ENCODE measurements at regions not wholly inside any gene's neighbourhood (a gene's known extent, or its start where the extent isn't known, plus 50 kb on each side); places are given as distances from the start of the nearest gene placed in this dataset.

GRCh38 chr2:120855855-120856405, 120.3 kb downstream of the GLI2 start:
- no peaks in the 10 kb centered on the region for H3K9me3 ChIP-seq (ENCODE audit: control insufficient read depth in 1 of 2, insufficient read depth in 1 of 2, low read depth in 1 of 2, low read length in 2 of 2)
- no peak overlapping the region for H3K4me2 ChIP-seq (ENCODE audit: low read length)
- H3K9ac ChIP-seq (ENCODE audit: low read length), result no peak overlapping the region
- RAD21 ChIA-PET (ENCODE audit: low non-redundant PET in 1 of 2, low total read pairs in 2 of 2, uncharacterized antibody in 2 of 2, unreplicated experiment in 2 of 2), result no interaction called here
- no peak overlapping the region for H2AFZ ChIP-seq (ENCODE audit: low read depth, low read length, poor library complexity, severe bottlenecking)
- H3K9me2 ChIP-seq (ENCODE audit: insufficient read depth), result no peaks in the 10 kb centered on the region
- no TSS peak for BruUV-seq (replicated peaks)
- H3K79me2 ChIP-seq (ENCODE audit: insufficient read depth, low read length), result no peaks in the 10 kb centered on the region
- ATAC-seq (no peak), DNase-seq (ENCODE audit: low read depth, low spot score) (no peak)
- no peak overlapping the region for H3K4me3 ChIP-seq (replicated peaks in 1 of 2; ENCODE audit: low read depth in 1 of 2, low read length in 2 of 2)
- no peak for TF ChIP-seq RAD21 (IDR thresholded peaks at IDR 0.05; ENCODE audit: low read depth)
- TF ChIP-seq JUND (IDR thresholded peaks at IDR 0.05), result no peak
- TF ChIP-seq ZFX (IDR thresholded peaks at IDR 0.05), result no peak
- no peak for TF ChIP-seq CEBPB (IDR thresholded peaks at IDR 0.05; ENCODE audit: low read depth)
- no peak for TF ChIP-seq ZBTB33 (IDR thresholded peaks at IDR 0.05; ENCODE audit: extremely low read depth, insufficient replicate concordance, low read length)
- TF ChIP-seq, protein P1, sequence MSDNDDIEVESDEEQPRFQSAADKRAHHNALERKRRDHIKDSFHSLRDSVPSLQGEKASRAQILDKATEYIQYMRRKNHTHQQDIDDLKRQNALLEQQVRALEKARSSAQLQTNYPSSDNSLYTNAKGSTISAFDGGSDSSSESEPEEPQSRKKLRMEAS (IDR thresholded peaks at IDR 0.05), result no peak
- no peak for TF ChIP-seq EGR1 (IDR thresholded peaks at IDR 0.05; ENCODE audit: low read depth)
- no peak for TF ChIP-seq FOSL1 (IDR thresholded peaks at IDR 0.05; ENCODE audit: low read depth)
- TF ChIP-seq CBX3 (IDR thresholded peaks at IDR 0.05; ENCODE audit: low read depth), result no peak
- TF ChIP-seq, protein P2, sequence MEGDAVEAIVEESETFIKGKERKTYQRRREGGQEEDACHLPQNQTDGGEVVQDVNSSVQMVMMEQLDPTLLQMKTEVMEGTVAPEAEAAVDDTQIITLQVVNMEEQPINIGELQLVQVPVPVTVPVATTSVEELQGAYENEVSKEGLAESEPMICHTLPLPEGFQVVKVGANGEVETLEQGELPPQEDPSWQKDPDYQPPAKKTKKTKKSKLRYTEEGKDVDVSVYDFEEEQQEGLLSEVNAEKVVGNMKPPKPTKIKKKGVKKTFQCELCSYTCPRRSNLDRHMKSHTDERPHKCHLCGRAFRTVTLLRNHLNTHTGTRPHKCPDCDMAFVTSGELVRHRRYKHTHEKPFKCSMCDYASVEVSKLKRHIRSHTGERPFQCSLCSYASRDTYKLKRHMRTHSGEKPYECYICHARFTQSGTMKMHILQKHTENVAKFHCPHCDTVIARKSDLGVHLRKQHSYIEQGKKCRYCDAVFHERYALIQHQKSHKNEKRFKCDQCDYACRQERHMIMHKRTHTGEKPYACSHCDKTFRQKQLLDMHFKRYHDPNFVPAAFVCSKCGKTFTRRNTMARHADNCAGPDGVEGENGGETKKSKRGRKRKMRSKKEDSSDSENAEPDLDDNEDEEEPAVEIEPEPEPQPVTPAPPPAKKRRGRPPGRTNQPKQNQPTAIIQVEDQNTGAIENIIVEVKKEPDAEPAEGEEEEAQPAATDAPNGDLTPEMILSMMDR (IDR thresholded peaks at IDR 0.05 in 2 of 3, conservative IDR thresholded peaks at IDR 0.05 in 1 of 3; ENCODE audit: borderline replicate concordance in 1 of 3, insufficient read depth in 1 of 3, low read depth in 2 of 3, low read length in 2 of 3), result no peak
- no peaks in the 10 kb centered on the region for H3K27me3 ChIP-seq (ENCODE audit: insufficient read depth, low read length)
- POLR2A ChIA-PET, result no interaction called here
- intact Hi-C loops (cut with micrococcal nuclease), result no loop called here
- no peaks in the 10 kb centered on the region for H3K36me3 ChIP-seq (ENCODE audit: control insufficient read depth in 1 of 2, insufficient read depth in 2 of 2, low read length in 2 of 2)
- H3K4me1 ChIP-seq (ENCODE audit: control insufficient read depth in 1 of 2, insufficient read depth in 2 of 2, low read length in 2 of 2), result peaks cover 3 to 8% of the 10 kb centered on the region in 2 experiments; a peak in 2 of 4 replicates
- CTCF ChIA-PET, result interaction anchor here (0.9 kb wide), 1 partner anchor 93 kb away, joined by 3 read pairs; no protein-coding TSS in a partner anchor
- H4K20me1 ChIP-seq (ENCODE audit: insufficient read depth), result no peaks in the 10 kb centered on the region
- no peak overlapping the region for H3K27ac ChIP-seq (ENCODE audit: low read depth, low read length)
